ENCODE measurements at regions not wholly inside any gene's neighbourhood (a gene's known extent, or its start where the extent isn't known, plus 50 kb on each side); places are given as distances from the start of the nearest gene placed in this dataset.
"Not testable (repeated sequence)": the region's sequence is repeated elsewhere in the genome, so short reads cannot be mapped to it uniquely, and the experiment has no call there.

- DNase-seq (ENCODE audit: low read depth), result no peak
Measured at GRCh38 chr6:10128721-10129120, 286.2 kb downstream of the TFAP2A start.

DNA sequence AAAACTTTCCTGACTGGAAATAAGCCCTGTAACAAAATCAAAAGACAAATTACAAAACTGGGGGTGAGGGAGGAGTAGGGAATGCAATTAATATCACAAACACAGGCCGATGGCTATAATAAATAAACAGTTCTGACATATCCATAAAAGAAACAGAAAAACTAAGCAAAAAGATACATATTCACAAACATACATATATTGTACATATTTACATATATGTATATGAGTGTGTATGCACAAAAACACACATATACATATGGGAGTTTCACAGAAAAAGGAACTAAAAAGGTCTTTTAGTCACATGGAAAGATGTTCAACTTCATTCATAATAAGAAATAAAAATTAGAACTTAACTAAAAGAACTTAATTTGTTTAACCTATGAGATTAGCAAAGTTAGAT, 292.7 kb downstream of the TFAP2A start:
- DNase-seq (ENCODE audit: low read depth), result no peak

DNA sequence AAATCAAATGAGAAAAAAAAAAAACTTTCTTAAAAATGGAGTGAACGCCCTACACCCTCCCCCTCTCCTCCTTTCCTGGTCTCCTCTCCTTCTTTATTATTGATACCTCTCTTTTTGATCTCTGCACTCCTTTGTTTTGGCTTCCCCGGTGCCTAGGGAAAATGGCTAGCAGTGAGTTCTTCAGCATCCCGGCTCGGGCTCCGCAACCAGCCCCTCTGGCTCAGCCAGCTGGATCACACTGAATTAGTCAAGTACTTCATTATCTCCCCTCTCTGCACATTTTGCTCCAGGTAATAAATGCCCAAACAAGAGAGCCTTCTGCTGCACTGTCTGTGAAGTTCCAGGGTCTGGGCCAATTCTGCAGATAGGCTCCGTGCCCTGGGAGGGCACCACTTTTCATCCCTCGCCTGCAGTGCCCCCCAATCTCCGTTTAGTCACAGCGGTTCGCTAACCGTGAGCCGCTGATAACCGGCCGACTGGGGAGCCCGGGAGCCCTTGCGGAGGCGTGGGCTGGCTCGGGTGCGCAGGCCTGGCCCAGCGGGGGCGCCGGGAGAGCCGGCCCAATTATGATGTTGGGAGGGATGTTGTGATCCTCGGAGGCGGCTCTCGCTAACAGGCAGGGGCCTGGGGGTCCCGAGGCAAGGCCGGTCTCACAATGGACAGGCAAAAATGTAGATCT, 301.9 kb downstream of the TFAP2A start:
- no peak for DNase-seq (ENCODE audit: low read depth)

- DNase-seq (ENCODE audit: low read depth), result no peak
Measured at GRCh38 chr6:10111975-10112374, 302.9 kb downstream of the TFAP2A start.

DNA sequence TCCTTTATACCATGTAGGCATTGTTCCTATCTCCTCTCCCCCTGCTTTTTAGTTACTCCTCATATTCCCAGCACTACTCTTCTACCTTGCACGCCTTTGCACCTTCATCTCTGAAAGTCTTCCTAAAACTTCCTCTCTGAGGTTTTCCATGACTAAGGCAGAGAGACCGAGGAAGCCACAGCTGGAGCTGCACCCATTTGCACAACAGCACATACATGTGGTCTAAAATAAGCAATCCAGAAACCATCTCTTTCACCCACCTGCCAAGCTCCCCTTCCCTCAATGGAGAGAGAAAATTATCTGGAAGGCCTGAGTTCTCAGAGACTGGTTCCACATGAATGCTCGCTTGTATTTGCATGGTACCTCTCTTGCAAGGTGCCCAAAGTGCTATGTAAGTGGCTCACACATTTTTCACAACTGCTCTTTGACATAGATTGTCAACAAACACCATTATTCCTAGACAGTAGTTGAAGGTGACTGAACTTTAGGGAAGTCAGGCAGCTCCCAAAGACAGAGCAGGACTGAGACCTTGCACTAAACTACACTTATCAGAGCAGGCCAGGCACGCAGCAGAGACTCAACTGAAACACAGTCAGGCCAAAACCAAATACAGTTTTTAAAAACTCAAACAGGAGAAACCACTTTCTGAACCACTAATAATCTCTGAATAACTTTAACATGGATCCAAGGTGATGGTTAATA, 313.2 kb downstream of the TFAP2A start:
- no peak for DNase-seq (ENCODE audit: low read depth)

- DNase-seq (ENCODE audit: low read depth), result no peak
Measured at GRCh38 chr6:10099529-10100140, 315.2 kb downstream of the TFAP2A start.

GRCh38 chr6:10098756-10099528, 315.9 kb downstream of the TFAP2A start:
- no peak for DNase-seq (ENCODE audit: low read depth)

DNA sequence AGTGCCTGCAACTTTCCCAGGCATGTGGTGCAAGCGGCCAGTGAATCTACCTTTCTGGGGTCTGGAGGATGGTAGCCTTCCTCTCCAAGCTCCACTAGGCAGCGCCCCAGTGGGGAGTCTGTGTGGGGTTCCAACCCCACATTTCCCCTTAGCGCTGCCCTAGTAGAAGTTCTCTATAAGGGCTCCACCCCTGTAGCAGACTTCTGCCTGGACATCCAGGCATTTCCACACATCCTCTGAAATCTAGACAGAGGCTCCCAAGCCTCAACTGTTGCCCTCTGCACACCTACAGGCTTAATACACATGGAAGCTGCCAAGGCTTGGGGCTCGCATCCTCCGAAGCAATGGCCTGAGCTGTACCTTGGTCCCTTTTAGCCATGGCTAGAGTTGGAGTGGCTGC, 321.6 kb downstream of the TFAP2A start:
- DNase-seq (ENCODE audit: low read depth), result no peak

DNA sequence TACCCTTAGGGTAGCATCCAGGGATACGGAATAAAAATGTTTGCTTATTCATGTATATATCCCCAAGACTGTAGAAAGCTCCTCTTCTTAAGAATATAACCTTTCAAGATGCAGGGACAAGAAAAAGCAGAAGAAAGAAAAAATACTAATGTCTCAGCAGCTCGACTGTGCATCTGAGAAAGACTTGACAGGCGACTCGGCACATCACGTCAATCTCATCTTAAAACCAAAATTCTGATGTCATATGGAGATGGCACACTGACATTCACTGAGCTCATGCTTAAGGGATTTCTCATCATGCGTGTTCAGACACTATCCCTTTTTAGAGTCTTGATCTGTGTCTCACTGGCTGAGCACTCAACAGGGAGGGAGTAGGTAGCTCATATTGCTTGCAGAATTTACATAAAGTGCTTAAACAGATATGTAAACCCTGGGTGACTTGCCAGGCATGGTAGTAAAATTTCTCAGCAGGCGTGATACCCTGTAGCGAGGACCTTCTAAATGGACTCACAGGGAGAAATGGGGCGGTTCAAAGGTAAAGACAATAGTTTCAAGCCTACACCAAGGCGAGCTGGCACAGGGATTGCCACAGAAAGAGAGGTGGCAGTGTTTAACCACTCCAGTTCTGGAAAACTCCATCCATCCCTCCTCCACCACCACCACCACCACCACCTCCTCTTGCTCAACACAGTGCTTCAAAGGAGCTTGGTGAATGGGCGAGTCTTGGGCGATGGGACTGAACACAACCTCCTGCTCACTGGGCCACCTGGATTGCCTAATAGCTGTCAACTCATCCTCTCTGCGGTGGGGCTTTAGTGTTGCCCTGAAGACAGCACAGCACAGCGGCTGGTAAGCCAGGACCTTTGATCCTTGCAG, 330.5 kb downstream of the TFAP2A start:
- DNase-seq (ENCODE audit: low read depth), result no peak

- no peak for DNase-seq (ENCODE audit: low read depth)
Measured at GRCh38 chr6:10082385-10082784, 332.5 kb downstream of the TFAP2A start.

GRCh38 chr6:10081957-10082356, 332.9 kb downstream of the TFAP2A start:
- no peak for DNase-seq (ENCODE audit: low read depth)

GRCh38 chr6:10081075-10081474, 333.8 kb downstream of the TFAP2A start:
- DNase-seq (ENCODE audit: low read depth), result no peak

GRCh38 chr6:10080561-10080960, 334.3 kb downstream of the TFAP2A start:
- DNase-seq (ENCODE audit: low read depth), result no peak

- no peak for DNase-seq (ENCODE audit: low read depth)
Measured at GRCh38 chr6:10078581-10078980, 336.3 kb downstream of the TFAP2A start.

DNA sequence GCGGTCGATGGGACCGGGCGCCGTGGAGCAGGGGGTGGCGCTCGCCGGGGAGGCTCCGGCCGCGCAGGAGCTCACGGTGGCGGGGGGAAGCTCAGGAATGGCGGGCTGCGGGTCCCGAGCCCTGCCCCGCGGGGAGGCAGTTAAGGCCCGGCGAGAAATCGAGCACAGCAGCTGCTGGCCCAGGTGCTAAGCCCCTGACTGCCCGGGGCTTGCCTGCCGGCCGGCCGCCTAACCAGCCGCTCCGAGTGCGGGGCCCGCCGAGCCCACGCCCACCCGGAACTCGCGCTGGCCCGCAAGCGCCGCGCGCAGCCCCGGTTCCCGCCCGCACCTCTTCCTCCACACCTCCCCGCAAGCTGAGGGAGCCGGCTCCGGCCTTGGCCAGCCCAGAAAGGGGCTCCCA, 340.1 kb downstream of the TFAP2A start:
- DNase-seq (ENCODE audit: low read depth), result not testable (repeated sequence)

GRCh38 chr6:10073341-10073740, 341.5 kb downstream of the TFAP2A start:
- no peak for DNase-seq (ENCODE audit: low read depth)

GRCh38 chr6:10071631-10072220, 343.1 kb downstream of the TFAP2A start:
- DNase-seq (ENCODE audit: low read depth), result no peak

- DNase-seq (ENCODE audit: low read depth), result no peak
Measured at GRCh38 chr6:10060004-10060403, 354.9 kb downstream of the TFAP2A start.

- DNase-seq (ENCODE audit: low read depth), result no peak
Measured at GRCh38 chr6:10054672-10055071, 360.2 kb downstream of the TFAP2A start.

DNA sequence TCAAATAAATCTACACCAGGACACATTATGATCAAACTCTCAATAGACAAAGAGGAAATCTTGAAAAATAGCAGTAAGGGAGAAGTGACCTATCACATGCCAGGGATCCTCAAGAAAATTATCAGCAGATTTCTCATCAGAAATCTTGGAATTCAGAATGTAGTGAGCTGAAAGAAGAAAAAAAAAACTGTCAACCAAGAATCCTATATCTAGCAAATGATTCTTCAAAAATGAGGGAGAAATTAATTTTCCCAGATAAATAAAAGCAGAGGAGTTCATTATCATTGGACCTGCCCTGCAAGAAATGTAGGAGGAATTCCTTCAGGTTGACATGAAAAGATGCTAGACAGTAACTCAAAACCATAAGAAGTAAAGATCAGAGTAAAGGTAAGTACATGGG, 363.6 kb downstream of the TFAP2A start:
- DNase-seq (ENCODE audit: low read depth), result no peak
